HEK293 (cell line): ENCODE measurements at regions not wholly inside any gene's neighbourhood (a gene's known extent, or its start where the extent isn't known, plus 50 kb on each side); places are given as distances from the start of the nearest gene placed in this dataset.

Experiments used
- CTCF ChIA-PET: fragments of 350-600 bp; formaldehyde crosslinking; extraction: SDS; loops from one replicate; lab custom pipeline; 2021; ENCODE audit warnings: antibody characterized with exemption; lab: Yijun Ruan, JAX
- POLR2A ChIA-PET: fragments of 300-600 bp; formaldehyde crosslinking; extraction: SDS; loops from one replicate; lab custom pipeline; 2020; ENCODE audit warnings: antibody characterized with exemption, inconsistent platforms; lab: Yijun Ruan, JAX
- H3K27ac ChIP-seq: fragments of 200-500 bp; sonication (Bioruptor generic); 2 replicates; pipeline ENCODE4 v1.5.1; 2014; ENCODE audit warnings: low read depth, low read length, control low read depth, inconsistent platforms; ENCODE audit errors: extremely low read depth
- H3K36me3 ChIP-seq, 2 experiments: fragments of 200-500 bp in 1 of 2; sonication (Bioruptor generic) in 1 of 2; 1 replicate in 1 of 2; 2 replicates in 1 of 2; pipeline ENCODE4 v1.5.1; 2014 to 2017; ENCODE audit warnings: inconsistent platforms in 2 of 2, low read length in 2 of 2; ENCODE audit not compliant: control insufficient read depth in 2 of 2, insufficient read depth in 1 of 2
- H3K4me1 ChIP-seq: fragments of 200-500 bp; sonication (Bioruptor generic); 2 replicates; pipeline ENCODE4 v1.5.1; 2014; ENCODE audit warnings: mild to moderate bottlenecking, low read length, inconsistent platforms; ENCODE audit not compliant: control insufficient read depth, insufficient read depth
- H3K4me3 ChIP-seq: 2 replicates; pipeline ENCODE4 v1.5.1; 2011; ENCODE audit warnings: low read depth, mild to moderate bottlenecking, control low read depth, low read length, moderate library complexity
- H3K9me3 ChIP-seq: fragments of 200-500 bp; sonication (Bioruptor generic); 2 replicates; pipeline ENCODE4 v1.5.1; 2014; ENCODE audit warnings: low read depth, low read length, inconsistent platforms; ENCODE audit not compliant: control insufficient read depth, insufficient read depth
- FEZF1 ChIP-seq: fragments of 450-650 bp; formaldehyde crosslinking; IDR thresholded peaks from 2 replicates; pipeline ENCODE4 v1.5.1; 2016; ENCODE audit warnings: missing biosample characterization, missing genetic modification characterization
- GFI1B ChIP-seq: fragments of 450-650 bp; formaldehyde crosslinking; IDR thresholded peaks from 2 replicates; pipeline ENCODE4 v1.5.1; 2016; ENCODE audit warnings: missing biosample characterization, missing genetic modification characterization
- KLF7 ChIP-seq: fragments of 450-650 bp; formaldehyde crosslinking; IDR thresholded peaks from 2 replicates; pipeline ENCODE4 v1.5.1; 2016; ENCODE audit warnings: missing biosample characterization, missing genetic modification characterization, borderline replicate concordance
- TRIM28 ChIP-seq: IDR thresholded peaks from 2 replicates; pipeline ENCODE4 v1.6.1; 2011; ENCODE audit warnings: low read length, control low read depth, borderline replicate concordance
- ZBTB7A ChIP-seq: fragments of 450-650 bp; formaldehyde crosslinking; IDR thresholded peaks from 2 replicates; pipeline ENCODE4 v1.5.1; 2016; ENCODE audit warnings: low read depth, missing biosample characterization, missing genetic modification characterization
- ZFP41 ChIP-seq: fragments of 450-650 bp; formaldehyde crosslinking; IDR thresholded peaks from 2 replicates; pipeline ENCODE4 v1.5.1; 2016; ENCODE audit warnings: missing biosample characterization, missing genetic modification characterization, borderline replicate concordance
- ZNF184 ChIP-seq: fragments of 450-650 bp; IDR thresholded peaks from 2 replicates; pipeline ENCODE4 v1.5.1; 2018; ENCODE audit warnings: missing biosample characterization, mild to moderate bottlenecking, missing genetic modification characterization
- ZNF214 ChIP-seq: fragments of 450-650 bp; formaldehyde crosslinking; IDR thresholded peaks from 2 replicates; pipeline ENCODE4 v1.5.1; 2017; ENCODE audit warnings: missing biosample characterization, mild to moderate bottlenecking, missing genetic modification characterization, borderline replicate concordance
- ZNF221 ChIP-seq: fragments of 450-650 bp; formaldehyde crosslinking; IDR thresholded peaks from 2 replicates; pipeline ENCODE4 v1.5.1; 2017; ENCODE audit warnings: missing biosample characterization, missing genetic modification characterization, borderline replicate concordance
- ZNF24 ChIP-seq: fragments of 450-650 bp; formaldehyde crosslinking; IDR thresholded peaks from 2 replicates; pipeline ENCODE4 v1.5.1; 2016; ENCODE audit warnings: missing biosample characterization, missing genetic modification characterization
- ZNF266 ChIP-seq: fragments of 450-650 bp; formaldehyde crosslinking; IDR thresholded peaks from 2 replicates; pipeline ENCODE4 v1.5.1; 2016; ENCODE audit warnings: missing biosample characterization, missing genetic modification characterization, low read depth
- ZNF280C ChIP-seq: fragments of 450-650 bp; formaldehyde crosslinking; IDR thresholded peaks from 2 replicates; pipeline ENCODE4 v1.5.1; 2016; ENCODE audit warnings: missing biosample characterization, missing genetic modification characterization
- ZNF404 ChIP-seq: fragments of 450-650 bp; formaldehyde crosslinking; IDR thresholded peaks from 2 replicates; pipeline ENCODE4 v1.5.1; 2017; ENCODE audit warnings: missing biosample characterization, missing genetic modification characterization
- ZNF416 ChIP-seq: fragments of 450-650 bp; formaldehyde crosslinking; IDR thresholded peaks from 2 replicates; pipeline ENCODE4 v1.5.1; 2016; ENCODE audit warnings: missing biosample characterization, missing genetic modification characterization
- ZNF423 ChIP-seq: fragments of 450-650 bp; formaldehyde crosslinking; IDR thresholded peaks from 2 replicates; pipeline ENCODE4 v1.5.1; 2016; ENCODE audit warnings: missing biosample characterization, missing genetic modification characterization
- ZNF621 ChIP-seq: fragments of 450-650 bp; formaldehyde crosslinking; IDR thresholded peaks from 2 replicates; pipeline ENCODE4 v1.5.1; 2017; ENCODE audit warnings: missing biosample characterization, missing genetic modification characterization
- ZNF658 ChIP-seq: fragments of 450-650 bp; formaldehyde crosslinking; IDR thresholded peaks from 2 replicates; pipeline ENCODE4; 2016; ENCODE audit warnings: missing biosample characterization, missing genetic modification characterization
- ZNF660 ChIP-seq: fragments of 450-650 bp; IDR thresholded peaks from 2 replicates; pipeline ENCODE4 v1.5.1; 2018; ENCODE audit warnings: missing biosample characterization, mild to moderate bottlenecking, missing genetic modification characterization
- ZNF707 ChIP-seq: fragments of 450-650 bp; formaldehyde crosslinking; IDR thresholded peaks from 2 replicates; pipeline ENCODE4 v1.5.1; 2016; ENCODE audit warnings: missing biosample characterization, missing genetic modification characterization
- ZNF792 ChIP-seq: fragments of 450-650 bp; formaldehyde crosslinking; IDR thresholded peaks from 2 replicates; pipeline ENCODE4 v1.5.1; 2016; ENCODE audit warnings: missing biosample characterization, missing genetic modification characterization
- TF ChIP-seq, protein P1 (sequence below): fragments of 450-650 bp; formaldehyde crosslinking; IDR thresholded peaks from 2 replicates; pipeline ENCODE4 v1.5.1; 2017; ENCODE audit warnings: missing biosample characterization, missing genetic modification characterization
- TF ChIP-seq, protein P2 (sequence below): fragments of 450-650 bp; formaldehyde crosslinking; IDR thresholded peaks from 2 replicates; pipeline ENCODE4 v1.5.1; 2016; ENCODE audit warnings: missing biosample characterization, missing genetic modification characterization
- TF ChIP-seq, protein P3 (sequence below): fragments of 450-650 bp; formaldehyde crosslinking; IDR thresholded peaks from 2 replicates; pipeline ENCODE4 v1.5.1; 2016; ENCODE audit warnings: missing biosample characterization, missing genetic modification characterization, borderline replicate concordance
- TF ChIP-seq, protein P4 (sequence below): fragments of 450-650 bp; formaldehyde crosslinking; IDR thresholded peaks from 2 replicates; pipeline ENCODE4 v1.5.1; 2016; ENCODE audit warnings: missing biosample characterization, missing genetic modification characterization
- TF ChIP-seq, protein P5 (sequence below): fragments of 450-650 bp; formaldehyde crosslinking; IDR thresholded peaks from 2 replicates; pipeline ENCODE4 v1.5.1; 2016; ENCODE audit warnings: missing biosample characterization, missing genetic modification characterization

- TF ChIP-seq, protein P1, sequence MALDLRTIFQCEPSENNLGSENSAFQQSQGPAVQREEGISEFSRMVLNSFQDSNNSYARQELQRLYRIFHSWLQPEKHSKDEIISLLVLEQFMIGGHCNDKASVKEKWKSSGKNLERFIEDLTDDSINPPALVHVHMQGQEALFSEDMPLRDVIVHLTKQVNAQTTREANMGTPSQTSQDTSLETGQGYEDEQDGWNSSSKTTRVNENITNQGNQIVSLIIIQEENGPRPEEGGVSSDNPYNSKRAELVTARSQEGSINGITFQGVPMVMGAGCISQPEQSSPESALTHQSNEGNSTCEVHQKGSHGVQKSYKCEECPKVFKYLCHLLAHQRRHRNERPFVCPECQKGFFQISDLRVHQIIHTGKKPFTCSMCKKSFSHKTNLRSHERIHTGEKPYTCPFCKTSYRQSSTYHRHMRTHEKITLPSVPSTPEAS, result no peak
These were observed 987.5 kb upstream of the NCAM2 start (continued) for GRCh38 chr21:20010691-20011200.

- CTCF ChIA-PET, result no interaction called here
- Histone ChIP-seq H3K9me3 (no peaks in the 10 kb centered on the region; the same call in 1 of the 2 replicates), H3K4me1 (no peaks in the 10 kb centered on the region)
- TF ChIP-seq ZNF660 (no peak), ZNF707 (tag by site-specific recombination) (no peak), ZNF416 (tag by site-specific recombination) (no peak), KLF7 (no peak), ZNF214 (tag by site-specific recombination) (no peak), ZNF792 (no peak), ZNF621 (tag by site-specific recombination) (no peak), ZNF280C (tag by site-specific recombination) (no peak), GFI1B (tag by site-specific recombination) (no peak), FEZF1 (tag by site-specific recombination) (no peak), ZNF658 (no peak), ZNF184 (no peak)
- TF ChIP-seq, protein P2, sequence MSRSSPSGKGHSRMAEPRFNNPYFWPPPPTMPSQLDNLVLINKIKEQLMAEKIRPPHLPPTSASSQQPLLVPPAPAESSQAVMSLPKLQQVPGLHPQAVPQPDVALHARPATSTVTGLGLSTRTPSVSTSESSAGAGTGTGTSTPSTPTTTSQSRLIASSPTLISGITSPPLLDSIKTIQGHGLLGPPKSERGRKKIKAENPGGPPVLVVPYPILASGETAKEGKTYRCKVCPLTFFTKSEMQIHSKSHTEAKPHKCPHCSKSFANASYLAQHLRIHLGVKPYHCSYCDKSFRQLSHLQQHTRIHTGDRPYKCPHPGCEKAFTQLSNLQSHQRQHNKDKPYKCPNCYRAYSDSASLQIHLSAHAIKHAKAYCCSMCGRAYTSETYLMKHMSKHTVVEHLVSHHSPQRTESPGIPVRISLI (tag by site-specific recombination), result no peak
- TF ChIP-seq, protein P3, sequence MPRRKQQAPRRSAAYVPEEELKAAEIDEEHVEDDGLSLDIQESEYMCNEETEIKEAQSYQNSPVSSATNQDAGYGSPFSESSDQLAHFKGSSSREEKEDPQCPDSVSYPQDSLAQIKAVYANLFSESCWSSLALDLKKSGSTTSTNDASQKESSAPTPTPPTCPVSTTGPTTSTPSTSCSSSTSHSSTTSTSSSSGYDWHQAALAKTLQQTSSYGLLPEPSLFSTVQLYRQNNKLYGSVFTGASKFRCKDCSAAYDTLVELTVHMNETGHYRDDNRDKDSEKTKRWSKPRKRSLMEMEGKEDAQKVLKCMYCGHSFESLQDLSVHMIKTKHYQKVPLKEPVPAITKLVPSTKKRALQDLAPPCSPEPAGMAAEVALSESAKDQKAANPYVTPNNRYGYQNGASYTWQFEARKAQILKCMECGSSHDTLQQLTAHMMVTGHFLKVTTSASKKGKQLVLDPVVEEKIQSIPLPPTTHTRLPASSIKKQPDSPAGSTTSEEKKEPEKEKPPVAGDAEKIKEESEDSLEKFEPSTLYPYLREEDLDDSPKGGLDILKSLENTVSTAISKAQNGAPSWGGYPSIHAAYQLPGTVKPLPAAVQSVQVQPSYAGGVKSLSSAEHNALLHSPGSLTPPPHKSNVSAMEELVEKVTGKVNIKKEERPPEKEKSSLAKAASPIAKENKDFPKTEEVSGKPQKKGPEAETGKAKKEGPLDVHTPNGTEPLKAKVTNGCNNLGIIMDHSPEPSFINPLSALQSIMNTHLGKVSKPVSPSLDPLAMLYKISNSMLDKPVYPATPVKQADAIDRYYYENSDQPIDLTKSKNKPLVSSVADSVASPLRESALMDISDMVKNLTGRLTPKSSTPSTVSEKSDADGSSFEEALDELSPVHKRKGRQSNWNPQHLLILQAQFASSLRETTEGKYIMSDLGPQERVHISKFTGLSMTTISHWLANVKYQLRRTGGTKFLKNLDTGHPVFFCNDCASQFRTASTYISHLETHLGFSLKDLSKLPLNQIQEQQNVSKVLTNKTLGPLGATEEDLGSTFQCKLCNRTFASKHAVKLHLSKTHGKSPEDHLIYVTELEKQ (tag by site-specific recombination), result no peak
- TF ChIP-seq, all 188 proteins: peak for 0
- Histone ChIP-seq H3K27ac (no peak overlapping the region), H3K4me3 (no peak overlapping the region), H3K36me3 (no peaks in the 10 kb centered on the region)
- POLR2A ChIA-PET, result no interaction called here
These were observed 984.4 kb upstream of the NCAM2 start for GRCh38 chr21:20013851-20014250.

DNA sequence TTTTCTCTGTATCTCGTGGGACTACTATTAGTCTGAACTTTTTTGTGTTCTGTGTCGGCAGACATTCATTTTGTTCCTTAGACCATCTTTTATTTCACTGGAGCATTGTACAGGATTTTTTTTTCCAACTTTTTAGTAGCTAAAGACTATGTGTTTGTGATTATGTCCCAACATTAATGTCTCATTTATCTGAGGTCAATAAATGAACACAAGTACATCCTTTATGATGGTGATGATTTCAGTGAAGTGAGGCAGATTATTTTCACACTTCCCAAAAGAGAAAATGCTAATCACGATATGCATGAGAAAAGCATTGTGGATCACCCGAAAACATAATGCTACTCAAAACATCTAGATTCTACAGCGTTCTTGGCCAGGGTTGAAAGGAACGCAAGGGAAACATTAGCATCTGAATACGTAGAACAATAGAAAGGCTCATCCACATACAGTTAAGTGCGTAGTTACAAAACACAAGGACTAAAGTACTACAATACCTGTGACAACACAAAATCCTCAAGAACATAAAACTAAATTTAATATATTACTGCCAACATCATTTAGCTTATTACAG is 981.7 kb upstream of the NCAM2 start:
- ChIA-PET POLR2A (no interaction called here), CTCF (no interaction called here)
- Histone ChIP-seq H3K4me1 (no peaks in the 10 kb centered on the region), H3K9me3 (no peaks in the 10 kb centered on the region; the same call in 1 of the 2 replicates), H3K36me3 (no peaks in the 10 kb centered on the region), H3K27ac (no peak overlapping the region), H3K4me3 (no peak overlapping the region)
- TF ChIP-seq ZNF266 (tag by site-specific recombination), result no peak
- no peak for TF ChIP-seq ZNF404 (tag by site-specific recombination)
- TF ChIP-seq, protein P4, sequence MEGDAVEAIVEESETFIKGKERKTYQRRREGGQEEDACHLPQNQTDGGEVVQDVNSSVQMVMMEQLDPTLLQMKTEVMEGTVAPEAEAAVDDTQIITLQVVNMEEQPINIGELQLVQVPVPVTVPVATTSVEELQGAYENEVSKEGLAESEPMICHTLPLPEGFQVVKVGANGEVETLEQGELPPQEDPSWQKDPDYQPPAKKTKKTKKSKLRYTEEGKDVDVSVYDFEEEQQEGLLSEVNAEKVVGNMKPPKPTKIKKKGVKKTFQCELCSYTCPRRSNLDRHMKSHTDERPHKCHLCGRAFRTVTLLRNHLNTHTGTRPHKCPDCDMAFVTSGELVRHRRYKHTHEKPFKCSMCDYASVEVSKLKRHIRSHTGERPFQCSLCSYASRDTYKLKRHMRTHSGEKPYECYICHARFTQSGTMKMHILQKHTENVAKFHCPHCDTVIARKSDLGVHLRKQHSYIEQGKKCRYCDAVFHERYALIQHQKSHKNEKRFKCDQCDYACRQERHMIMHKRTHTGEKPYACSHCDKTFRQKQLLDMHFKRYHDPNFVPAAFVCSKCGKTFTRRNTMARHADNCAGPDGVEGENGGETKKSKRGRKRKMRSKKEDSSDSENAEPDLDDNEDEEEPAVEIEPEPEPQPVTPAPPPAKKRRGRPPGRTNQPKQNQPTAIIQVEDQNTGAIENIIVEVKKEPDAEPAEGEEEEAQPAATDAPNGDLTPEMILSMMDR (tag by site-specific recombination), result no peak
- no peak for TF ChIP-seq ZBTB7A (tag by site-specific recombination)
- no peak for TF ChIP-seq ZNF423 (tag by site-specific recombination)
- TF ChIP-seq, protein P5, sequence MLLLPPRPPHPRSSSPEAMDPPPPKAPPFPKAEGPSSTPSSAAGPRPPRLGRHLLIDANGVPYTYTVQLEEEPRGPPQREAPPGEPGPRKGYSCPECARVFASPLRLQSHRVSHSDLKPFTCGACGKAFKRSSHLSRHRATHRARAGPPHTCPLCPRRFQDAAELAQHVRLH (tag by site-specific recombination), result no peak
- no peak for TF ChIP-seq ZFP41
- TF ChIP-seq ZNF221 (tag by site-specific recombination), result no peak
- TF ChIP-seq TRIM28, result no peak
- TF ChIP-seq ZNF24 (tag by site-specific recombination), result no peak
